CD4-positive, alpha-beta T cell (primary cell): ENCODE measurements at regions not wholly inside any gene's neighbourhood (a gene's known extent, or its start where the extent isn't known, plus 50 kb on each side); places are given as distances from the start of the nearest gene placed in this dataset.

Experiments
- ATAC-seq: fragments of 200-7000 bp; cut with Tn5 transposase; one replicate; pipeline ENCODE4 v1.10.0; 2022; ENCODE audit warnings: mild to moderate bottlenecking; ENCODE audit not compliant: poor library complexity
- CTCF ChIA-PET: fragments of 350-600 bp; sonication (Branson Sonifier 250); formaldehyde crosslinking; loops from one replicate; lab custom pipeline; 2021; ENCODE audit warnings: antibody characterized with exemption, inconsistent platforms; lab: Charles Lee
- POLR2A ChIA-PET: fragments of 350-600 bp; sonication (Branson Sonifier 250); formaldehyde crosslinking; loops from one replicate; lab custom pipeline; 2021; ENCODE audit warnings: antibody characterized with exemption, inconsistent platforms; lab: Charles Lee
- DNase-seq, 14 experiments: peaks; one replicate each; pipeline ENCODE4 v3.0.0-alpha.2; 2013 to 2020; ENCODE audit warnings: mixed read lengths in 2 of 14
- H3K27ac ChIP-seq, 2 donors: one replicate each; pipeline versions ENCODE4 v1.5.1 to v1.7.0; 2013; ENCODE audit warnings: low read length in 2 of 2, low read depth in 1 of 2, mild to moderate bottlenecking in 1 of 2
- H3K27me3 ChIP-seq, 2 experiments: 1 replicate in 1 of 2; 2 replicates in 1 of 2; pipeline versions ENCODE4 v1.6.1 to v1.7.0; 2013; ENCODE audit warnings: low read length in 2 of 2, control low read depth in 1 of 2, mild to moderate bottlenecking in 1 of 2, moderate library complexity in 1 of 2; ENCODE audit not compliant: insufficient read depth in 2 of 2, control insufficient read depth in 1 of 2
- H3K36me3 ChIP-seq: one replicate; pipeline ENCODE4 v1.6.1; 2013; ENCODE audit warnings: low read length, control low read depth; ENCODE audit not compliant: insufficient read depth
- H3K4me1 ChIP-seq: one replicate; pipeline ENCODE4 v1.6.1; 2013; ENCODE audit warnings: low read length, control low read depth; ENCODE audit not compliant: insufficient read depth
- H3K4me3 ChIP-seq: one replicate; pipeline ENCODE4 v1.5.1; 2013; ENCODE audit warnings: mild to moderate bottlenecking, low read length, moderate library complexity
- H3K9me3 ChIP-seq, 2 experiments: 1 replicate in 1 of 2; 2 replicates in 1 of 2; pipeline versions ENCODE4 v1.6.1 to v1.7.0; 2013; ENCODE audit warnings: low read length in 2 of 2, mild to moderate bottlenecking in 2 of 2, control low read depth in 1 of 2, moderate library complexity in 1 of 2; ENCODE audit not compliant: control insufficient read depth in 1 of 2, insufficient read depth in 1 of 2
- H3K27ac Mint-ChIP-seq: one replicate; pipeline ENCODE4 v1.8.0; 2020; ENCODE audit warnings: mixed read lengths
- H3K27me3 Mint-ChIP-seq: one replicate; pipeline ENCODE4 v1.8.0; 2021; ENCODE audit warnings: mixed read lengths
- H3K36me3 Mint-ChIP-seq: one replicate; pipeline ENCODE4 v1.8.0; 2021; ENCODE audit warnings: low read depth, mixed read lengths
- H3K4me1 Mint-ChIP-seq: one replicate; pipeline ENCODE4 v1.8.0; 2021; ENCODE audit warnings: low read depth, mixed read lengths
- H3K4me3 Mint-ChIP-seq: one replicate; pipeline ENCODE4 v1.8.0; 2020; ENCODE audit warnings: mild to moderate bottlenecking, mixed read lengths
- H3K9me3 Mint-ChIP-seq: one replicate; pipeline ENCODE4 v1.8.0; 2020; ENCODE audit warnings: mixed read lengths
- intact Hi-C, 2 experiments: fragments of 100-400 bp; cut with DNase I in 1 of 2; cut with micrococcal nuclease in 1 of 2; formaldehyde crosslinking; loops; one replicate each; pipeline versions ENCODE4 v1.15.1 to v1.9.0; 2023 to 2025; cut with DNase I, micrococcal nuclease
- TF ChIP-seq, protein P1 (sequence below): fragments of 200-600 bp; IDR thresholded peaks from one replicate; pipeline ENCODE4 v1.8.0; 2022; ENCODE audit warnings: antibody characterized with exemption, mild to moderate bottlenecking

DNA sequence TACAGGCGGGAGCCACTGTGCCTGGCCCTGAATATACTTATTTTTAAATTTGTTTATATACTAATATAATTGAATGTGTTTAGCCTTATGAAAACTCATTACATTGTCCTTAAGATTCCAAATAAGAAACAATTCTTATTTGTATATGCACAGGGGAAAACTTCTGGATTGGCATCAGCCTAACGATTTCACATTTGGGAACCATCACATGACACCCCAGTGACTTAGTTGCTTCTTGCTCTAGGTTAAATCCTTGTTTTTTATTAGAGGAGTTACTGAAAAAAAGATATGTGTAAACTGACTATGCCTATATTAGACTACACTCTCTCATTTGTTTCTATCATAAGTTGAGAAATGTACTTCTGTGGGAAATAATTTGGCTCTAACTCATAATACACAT, 520.2 kb downstream of the SPRY1 start:
- Mint-ChIP-seq H3K9me3 (peaks cover 2% of the 10 kb centered on the region), H3K36me3 (no peaks in the 10 kb centered on the region), H3K27ac (no peak overlapping the region), H3K4me3 (no peak overlapping the region), H3K27me3 (no peaks in the 10 kb centered on the region), H3K4me1 (no peaks in the 10 kb centered on the region)
- intact Hi-C loops = no loop called here
- POLR2A ChIA-PET = no interaction called here
- no peak overlapping the region for H3K27ac ChIP-seq
- H3K36me3 ChIP-seq = no peaks in the 10 kb centered on the region
- H3K4me1 ChIP-seq = no peaks in the 10 kb centered on the region
- H3K9me3 ChIP-seq = no peaks in the 10 kb centered on the region
- CTCF ChIA-PET = no interaction called here
- no peak overlapping the region for H3K4me3 ChIP-seq
- DNase-seq (no peak), ATAC-seq (no peak)
- TF ChIP-seq, protein P1, sequence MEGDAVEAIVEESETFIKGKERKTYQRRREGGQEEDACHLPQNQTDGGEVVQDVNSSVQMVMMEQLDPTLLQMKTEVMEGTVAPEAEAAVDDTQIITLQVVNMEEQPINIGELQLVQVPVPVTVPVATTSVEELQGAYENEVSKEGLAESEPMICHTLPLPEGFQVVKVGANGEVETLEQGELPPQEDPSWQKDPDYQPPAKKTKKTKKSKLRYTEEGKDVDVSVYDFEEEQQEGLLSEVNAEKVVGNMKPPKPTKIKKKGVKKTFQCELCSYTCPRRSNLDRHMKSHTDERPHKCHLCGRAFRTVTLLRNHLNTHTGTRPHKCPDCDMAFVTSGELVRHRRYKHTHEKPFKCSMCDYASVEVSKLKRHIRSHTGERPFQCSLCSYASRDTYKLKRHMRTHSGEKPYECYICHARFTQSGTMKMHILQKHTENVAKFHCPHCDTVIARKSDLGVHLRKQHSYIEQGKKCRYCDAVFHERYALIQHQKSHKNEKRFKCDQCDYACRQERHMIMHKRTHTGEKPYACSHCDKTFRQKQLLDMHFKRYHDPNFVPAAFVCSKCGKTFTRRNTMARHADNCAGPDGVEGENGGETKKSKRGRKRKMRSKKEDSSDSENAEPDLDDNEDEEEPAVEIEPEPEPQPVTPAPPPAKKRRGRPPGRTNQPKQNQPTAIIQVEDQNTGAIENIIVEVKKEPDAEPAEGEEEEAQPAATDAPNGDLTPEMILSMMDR = no peak
- no peaks in the 10 kb centered on the region for H3K27me3 ChIP-seq

DNA sequence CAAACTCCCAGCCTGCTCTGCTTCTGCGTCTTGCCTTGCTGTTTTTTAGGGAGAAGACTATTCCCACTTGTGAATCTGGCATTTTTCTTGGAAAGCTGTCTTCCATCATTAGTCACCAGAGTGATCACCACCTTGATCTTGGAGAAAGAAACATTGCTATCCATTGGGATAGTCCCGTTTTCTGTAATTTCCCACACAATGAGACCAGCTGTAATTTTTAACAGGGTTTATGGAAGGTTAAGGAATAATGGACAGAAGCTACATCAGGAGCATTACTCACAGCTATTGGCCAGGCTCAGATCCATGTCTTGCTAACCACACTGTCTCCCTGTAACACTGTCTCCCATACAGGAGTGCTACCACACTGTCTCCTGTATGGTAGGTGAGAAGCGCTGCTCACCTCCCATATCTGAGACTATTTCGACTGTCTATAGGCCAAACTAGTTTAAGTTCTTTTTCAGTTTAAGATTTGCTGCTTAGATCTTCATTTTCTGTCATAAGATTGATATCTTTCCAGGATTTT, 523.0 kb downstream of the SPRY1 start:
- no peaks in the 10 kb centered on the region for H3K36me3 Mint-ChIP-seq
- H3K9me3 Mint-ChIP-seq = no peaks in the 10 kb centered on the region
- intact Hi-C loops = no loop called here
- POLR2A ChIA-PET = no interaction called here
- CTCF ChIA-PET = no interaction called here
- Histone ChIP-seq H3K4me1 (no peaks in the 10 kb centered on the region), H3K9me3 (no peaks in the 10 kb centered on the region), H3K36me3 (no peaks in the 10 kb centered on the region), H3K27ac (no peak overlapping the region), H3K4me3 (no peak overlapping the region), H3K27me3 (no peaks in the 10 kb centered on the region)
- ATAC-seq (no peak), DNase-seq (no peak)
- no peaks in the 10 kb centered on the region for H3K27me3 Mint-ChIP-seq
- no peaks in the 10 kb centered on the region for H3K4me1 Mint-ChIP-seq
- no peak overlapping the region for H3K4me3 Mint-ChIP-seq
- TF ChIP-seq, protein P1 = no peak
- no peak overlapping the region for H3K27ac Mint-ChIP-seq

DNA sequence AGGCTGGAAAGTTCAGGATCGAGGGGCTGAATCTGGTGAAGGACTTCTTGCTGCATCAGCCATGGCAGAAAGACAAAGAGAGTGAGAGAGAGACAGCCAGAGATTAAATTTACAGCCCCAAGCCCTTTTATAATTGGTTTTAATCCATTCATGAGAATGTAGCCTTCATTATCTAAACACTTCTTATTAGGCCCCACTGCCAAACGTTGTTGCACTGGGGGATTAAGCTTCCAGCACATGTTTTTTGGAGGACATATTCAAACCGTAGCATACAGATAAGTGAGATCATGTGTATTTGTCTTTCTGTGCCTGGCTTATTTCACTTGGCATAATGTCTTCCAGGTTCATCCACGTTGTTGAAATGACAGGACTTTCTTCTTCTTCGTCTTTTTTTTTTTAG, 524.7 kb downstream of the SPRY1 start:
- Histone ChIP-seq H3K4me3 (no peak overlapping the region), H3K4me1 (no peaks in the 10 kb centered on the region), H3K27ac (no peak overlapping the region), H3K9me3 (no peaks in the 10 kb centered on the region), H3K27me3 (no peaks in the 10 kb centered on the region), H3K36me3 (no peaks in the 10 kb centered on the region)
- no peak for ATAC-seq
- no peak overlapping the region for H3K4me3 Mint-ChIP-seq
- intact Hi-C loops = no loop called here
- DNase-seq = no peak
- CTCF ChIA-PET = no interaction called here
- H3K4me1 Mint-ChIP-seq = no peaks in the 10 kb centered on the region
- H3K36me3 Mint-ChIP-seq = no peaks in the 10 kb centered on the region
- no peaks in the 10 kb centered on the region for H3K27me3 Mint-ChIP-seq
- H3K27ac Mint-ChIP-seq = no peak overlapping the region
- POLR2A ChIA-PET = no interaction called here
- H3K9me3 Mint-ChIP-seq = no peaks in the 10 kb centered on the region
- TF ChIP-seq, protein P1 = no peak
